Large intestine (tissue), 3 donors: ENCODE measurements at regions not wholly inside any gene's neighbourhood (a gene's known extent, or its start where the extent isn't known, plus 50 kb on each side); places are given as distances from the start of the nearest gene placed in this dataset.
"Not testable (repeated sequence)": the region's sequence is repeated elsewhere in the genome, so short reads cannot be mapped to it uniquely, and the experiment has no call there.

Source experiments
- DNase-seq, 2 donors: peaks; one replicate each; pipeline versions ENCODE4 v3.0.0 to v3.0.0-alpha.2; 2013
- H3K27ac ChIP-seq: one replicate; pipeline ENCODE4 v1.5.1; 2013; ENCODE audit warnings: low read length
- H3K27me3 ChIP-seq: 2 replicates; pipeline ENCODE4 v1.6.1; 2013; ENCODE audit warnings: low read length; ENCODE audit not compliant: control insufficient read depth, insufficient read depth
- H3K36me3 ChIP-seq: 2 replicates; pipeline ENCODE4 v1.6.1; 2013; ENCODE audit warnings: low read length; ENCODE audit not compliant: control insufficient read depth, insufficient read depth
- H3K4me1 ChIP-seq: one replicate; pipeline ENCODE4 v1.6.1; 2013; ENCODE audit warnings: low read length; ENCODE audit not compliant: control insufficient read depth, insufficient read depth
- H3K4me3 ChIP-seq: one replicate; pipeline ENCODE4 v1.5.1; 2013; ENCODE audit warnings: low read length
- H3K9me3 ChIP-seq: one replicate; pipeline ENCODE4 v1.6.1; 2013; ENCODE audit warnings: mild to moderate bottlenecking, low read depth, low read length, moderate library complexity; ENCODE audit not compliant: control insufficient read depth
- WGBS: methylation state at CpG from one replicate; pipeline ENCODE4 v1.1.5; 2013; ENCODE audit warnings: low lambda C conversion rate; ENCODE audit not compliant: insufficient coverage; 5-methylcytosine and 5-hydroxymethylcytosine counted together

DNA sequence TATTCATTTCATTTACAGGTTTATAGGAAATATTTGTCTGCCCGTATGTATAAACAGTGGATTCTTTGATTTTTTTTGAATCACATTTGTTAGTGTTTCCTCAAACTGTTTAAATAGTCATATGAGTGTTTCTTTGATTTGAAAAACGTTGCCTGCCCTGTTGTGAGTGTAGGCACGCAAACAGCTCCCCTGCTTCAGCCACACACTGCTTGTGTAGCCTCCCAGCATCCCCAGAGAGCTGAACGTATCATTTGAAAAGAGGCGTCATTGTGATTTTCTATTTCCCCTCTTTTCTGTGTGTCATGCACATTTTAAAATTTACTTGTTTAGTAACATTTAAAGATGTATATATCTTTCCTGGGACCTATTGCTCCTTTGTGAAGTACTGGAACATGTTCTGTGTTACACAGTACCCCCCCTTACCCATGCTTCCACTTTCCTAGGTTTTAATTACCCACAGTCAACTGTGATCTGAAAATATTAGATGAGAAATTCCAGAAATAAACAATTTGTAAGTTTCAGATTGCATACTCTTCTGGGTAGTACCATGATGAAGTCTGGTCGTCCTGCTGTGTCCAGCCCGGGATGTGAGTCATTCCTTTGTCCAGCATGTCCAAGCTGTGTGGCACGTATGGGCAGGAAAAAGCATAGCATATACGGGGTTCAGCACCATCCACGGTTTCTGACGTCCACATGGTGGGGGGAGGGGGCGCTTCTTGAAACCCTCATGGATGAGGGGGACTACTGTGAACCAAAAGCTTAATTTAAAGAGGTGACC is 78.7 kb downstream of the NPIPB11 start:
- H3K4me3 ChIP-seq, H3K27me3 ChIP-seq, H3K36me3 ChIP-seq, DNase-seq, H3K4me1 ChIP-seq, H3K27ac ChIP-seq, H3K9me3 ChIP-seq: not testable (repeated sequence)
- no CpG with 5 or more reads among the region's 12 CpGs for WGBS

- H3K27ac ChIP-seq, H3K36me3 ChIP-seq, H3K9me3 ChIP-seq, H3K4me1 ChIP-seq, DNase-seq, H3K27me3 ChIP-seq, H3K4me3 ChIP-seq: not testable (repeated sequence)
- WGBS = no CpG with 5 or more reads among the region's 34 CpGs
Measured at GRCh38 chr16:29326164-29327125, 80.1 kb downstream of the NPIPB11 start.

DNA sequence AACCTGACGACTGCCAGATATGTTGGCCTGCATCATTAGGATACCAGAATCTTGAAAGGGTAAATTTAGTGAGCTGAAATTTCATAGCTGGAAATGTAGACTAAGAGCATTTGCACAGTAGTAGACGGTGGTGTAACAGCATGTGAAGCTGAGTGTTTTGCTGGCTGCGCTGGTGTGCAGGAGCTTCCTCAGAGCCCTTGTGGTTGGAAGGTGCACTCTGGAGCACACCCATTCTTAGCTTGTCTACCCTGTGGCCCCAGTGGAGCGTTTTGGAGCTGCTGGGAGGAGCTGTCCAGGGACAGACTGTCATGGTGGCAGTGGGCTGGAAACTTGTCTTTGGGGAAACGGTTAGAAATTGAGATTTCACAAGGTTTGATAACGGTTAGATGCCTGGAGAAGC is 82.8 kb downstream of the NPIPB11 start:
- H3K9me3 ChIP-seq, H3K27ac ChIP-seq, H3K27me3 ChIP-seq, DNase-seq, H3K4me3 ChIP-seq, H3K36me3 ChIP-seq, H3K4me1 ChIP-seq: not testable (repeated sequence)
- WGBS = 100% methylated on average over 1 of the region's 6 CpGs

DNA sequence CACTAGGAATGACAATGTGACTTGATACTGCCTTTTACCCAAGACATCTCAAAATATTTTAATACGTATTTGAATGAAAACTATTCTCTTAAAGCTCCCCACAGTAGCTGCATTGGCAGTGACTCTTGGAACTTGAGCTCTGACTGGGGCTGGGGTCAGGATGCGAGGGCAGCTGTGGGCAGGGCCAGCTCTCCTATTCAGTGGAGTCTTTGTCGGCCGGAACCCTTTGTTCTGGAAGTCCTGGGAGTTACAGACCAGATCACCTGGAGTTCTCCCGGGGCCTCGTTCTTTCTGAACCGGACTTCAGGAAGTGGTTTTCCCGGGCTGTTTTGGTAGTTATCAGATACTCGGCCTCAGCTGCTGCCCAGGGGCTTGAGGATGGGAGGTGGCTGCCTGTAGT is 84.9 kb downstream of the NPIPB11 start:
- DNase-seq = no peak
- no CpG with 5 or more reads among the region's 9 CpGs for WGBS
- H3K9me3 ChIP-seq = no peaks in the 10 kb centered on the region
- H3K4me1 ChIP-seq = no peaks in the 10 kb centered on the region
- no peaks in the 10 kb centered on the region for H3K36me3 ChIP-seq
- H3K27me3 ChIP-seq = no peaks in the 10 kb centered on the region
- no peak overlapping the region for H3K4me3 ChIP-seq
- H3K27ac ChIP-seq = no peak overlapping the region

GRCh38 chr16:29321000-29321393 is 85.5 kb downstream of the NPIPB11 start:
- no peak for DNase-seq
- Histone ChIP-seq H3K4me1 (no peaks in the 10 kb centered on the region), H3K9me3 (no peaks in the 10 kb centered on the region), H3K27me3 (no peaks in the 10 kb centered on the region), H3K36me3 (no peaks in the 10 kb centered on the region), H3K4me3 (no peak overlapping the region), H3K27ac (no peak overlapping the region)
- WGBS = no CpG with 5 or more reads among the region's 18 CpGs

DNA sequence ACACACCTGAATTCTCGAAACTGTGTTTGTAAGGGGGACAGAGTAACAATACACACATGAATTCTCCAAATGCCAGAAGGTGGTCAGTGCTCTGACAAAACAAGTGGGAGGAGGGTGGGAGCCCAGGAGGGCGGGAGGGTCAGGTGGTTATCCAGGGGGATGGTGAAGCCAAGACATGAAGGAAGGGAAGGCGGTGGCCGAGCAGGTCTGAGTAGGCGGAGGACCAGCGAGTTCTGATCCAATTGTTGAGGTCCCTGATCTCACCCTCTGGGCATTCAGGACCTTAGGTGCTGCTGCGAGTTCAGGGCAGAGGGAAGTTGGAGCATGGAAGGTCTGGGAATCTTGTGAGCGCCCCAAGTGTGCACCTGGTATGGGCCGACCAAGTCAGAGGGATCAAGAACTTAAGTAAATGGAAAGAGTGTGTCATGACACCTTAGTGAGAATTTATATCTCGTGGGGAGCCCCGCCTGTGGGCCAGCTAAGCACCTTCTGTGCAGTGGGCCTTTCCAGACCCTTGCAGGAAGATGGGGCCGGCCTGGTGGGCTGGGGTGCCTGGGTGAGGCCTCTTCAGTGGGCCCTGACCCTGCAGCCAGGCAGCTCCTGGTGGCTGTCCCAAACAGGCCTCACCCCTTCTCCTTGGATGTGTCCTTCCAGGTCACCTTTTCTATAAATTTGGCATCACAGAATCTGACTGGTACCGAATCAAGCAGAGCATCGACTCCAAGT is 86.1 kb downstream of the NPIPB11 start:
- Histone ChIP-seq H3K27me3 (no peaks in the 10 kb centered on the region), H3K4me3 (no peak overlapping the region), H3K27ac (no peak overlapping the region), H3K36me3 (no peaks in the 10 kb centered on the region), H3K4me1 (no peaks in the 10 kb centered on the region), H3K9me3 (no peaks in the 10 kb centered on the region)
- WGBS = no CpG with 5 or more reads among the region's 14 CpGs
- no peak for DNase-seq

GRCh38 chr16:29319726-29320125 is 86.8 kb downstream of the NPIPB11 start:
- no peaks in the 10 kb centered on the region for H3K27me3 ChIP-seq
- H3K27ac ChIP-seq = no peak overlapping the region
- H3K9me3 ChIP-seq = no peaks in the 10 kb centered on the region
- no peaks in the 10 kb centered on the region for H3K36me3 ChIP-seq
- no peak overlapping the region for H3K4me3 ChIP-seq
- DNase-seq = no peak
- 90% methylated on average over 3 of the region's 10 CpGs for WGBS
- H3K4me1 ChIP-seq = no peaks in the 10 kb centered on the region

- not testable (repeated sequence) for H3K36me3 ChIP-seq, H3K4me3 ChIP-seq, H3K27ac ChIP-seq, H3K9me3 ChIP-seq, DNase-seq, H3K4me1 ChIP-seq, H3K27me3 ChIP-seq
- WGBS = 67% methylated on average over 3 of the region's 10 CpGs
Measured at GRCh38 chr16:29318561-29318968, 87.9 kb downstream of the NPIPB11 start.

DNA sequence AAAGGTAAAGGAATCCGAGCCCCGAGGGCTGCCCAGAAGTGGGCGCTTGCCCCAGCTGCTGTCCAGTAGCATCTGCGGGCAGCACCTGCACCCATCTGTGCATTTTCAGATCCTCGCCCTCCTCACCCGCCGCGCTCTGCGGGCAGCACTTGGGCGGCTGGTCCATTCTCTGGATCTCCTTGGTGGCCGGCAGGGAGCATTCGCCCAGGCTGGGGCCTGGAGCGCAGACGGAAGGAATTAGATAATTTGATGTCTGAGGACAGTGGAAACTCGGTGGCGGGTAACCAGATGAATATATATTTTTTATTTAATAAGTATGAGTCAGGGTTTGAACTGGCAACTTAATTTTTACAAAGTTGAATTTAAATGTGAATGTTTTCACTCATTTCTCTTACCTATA is 88.5 kb downstream of the NPIPB11 start:
- no CpG with 5 or more reads among the region's 16 CpGs for WGBS
- Histone ChIP-seq H3K27ac (no peak overlapping the region), H3K4me1 (no peaks in the 10 kb centered on the region), H3K36me3 (no peaks in the 10 kb centered on the region), H3K4me3 (no peak overlapping the region), H3K9me3 (no peaks in the 10 kb centered on the region), H3K27me3 (no peaks in the 10 kb centered on the region)
- no peak for DNase-seq

GRCh38 chr16:29317269-29317668 is 89.2 kb downstream of the NPIPB11 start:
- Histone ChIP-seq H3K4me3 (no peak overlapping the region), H3K27ac (no peak overlapping the region), H3K4me1 (no peaks in the 10 kb centered on the region), H3K36me3 (no peaks in the 10 kb centered on the region), H3K27me3 (no peaks in the 10 kb centered on the region), H3K9me3 (no peaks in the 10 kb centered on the region)
- WGBS = no CpG with 5 or more reads among the region's 13 CpGs
- DNase-seq = no peak
